22Rv1 (cell line): ENCODE measurements at regions not wholly inside any gene's neighbourhood (a gene's known extent, or its start where the extent isn't known, plus 50 kb on each side); places are given as distances from the start of the nearest gene placed in this dataset.

Experiments used
- CTCF ChIP-seq: fragments of 450-650 bp; IDR thresholded peaks from 2 replicates; pipeline ENCODE4 v1.5.1; 2017; ENCODE audit warnings: mild to moderate bottlenecking
- ZFX ChIP-seq: fragments of 450-650 bp; IDR thresholded peaks from 2 replicates; pipeline ENCODE4 v1.6.1; 2017; ENCODE audit warnings: antibody characterized with exemption, borderline replicate concordance

- TF ChIP-seq CTCF (no peak), ZFX (no peak)
Observed at GRCh38 chr15:53165988-53166683, 376.0 kb upstream of the ONECUT1 start.
